ENCODE measurements at regions not wholly inside any gene's neighbourhood (a gene's known extent, or its start where the extent isn't known, plus 50 kb on each side); places are given as distances from the start of the nearest gene placed in this dataset.

DNA sequence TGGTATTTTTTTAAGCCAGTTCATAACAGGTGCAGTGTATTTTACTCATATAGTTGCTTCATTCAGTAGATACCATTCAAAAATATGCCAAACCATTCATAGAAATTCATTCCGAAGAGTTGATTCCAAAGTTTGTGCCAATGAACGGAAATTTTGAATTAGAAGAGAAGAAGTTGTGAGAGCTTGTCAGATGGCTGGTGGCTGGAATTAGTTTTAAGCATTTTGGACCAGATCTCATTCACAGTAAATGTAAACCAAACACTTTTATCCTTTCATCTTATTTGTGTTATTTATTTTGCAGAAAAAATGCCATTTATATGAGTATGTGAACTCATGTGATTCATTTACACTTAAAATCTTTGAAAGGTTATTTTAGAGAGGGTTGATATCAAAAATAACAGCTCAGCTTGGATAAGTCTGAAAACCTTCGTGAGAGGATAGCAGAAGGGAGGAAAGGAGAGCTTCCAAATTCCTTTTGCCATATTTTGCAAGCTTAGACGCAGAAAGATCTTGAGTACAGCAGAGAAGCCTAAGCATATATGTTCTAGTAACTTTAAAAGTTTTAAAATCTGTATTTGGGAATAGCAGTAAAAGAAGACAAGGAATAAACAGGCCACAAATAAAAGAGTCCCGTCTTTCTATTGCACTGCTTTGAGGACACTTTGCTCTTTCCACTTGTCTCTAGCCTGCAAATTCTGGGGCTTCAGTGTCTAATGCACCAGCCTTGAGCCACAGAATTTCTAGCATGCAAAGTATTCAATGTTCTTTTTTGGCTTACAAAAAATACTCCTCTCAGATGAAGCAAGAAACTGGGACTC, 253.6 kb upstream of the FLRT2 start:
- intact Hi-C loops (cut with micrococcal nuclease) = no loop called here
- POLR2A ChIA-PET = interaction anchor here (0.9 kb wide), 1 partner anchor 19 kb away, joined by 4 read pairs; no protein-coding TSS in a partner anchor
- Mint-ChIP-seq H3K9me3 (ENCODE audit: unreplicated experiment) (no peaks in the 10 kb centered on the region), H3K27me3 (ENCODE audit: insufficient read depth, unreplicated experiment) (no peaks in the 10 kb centered on the region), H3K4me1 (ENCODE audit: insufficient read depth, unreplicated experiment) (peaks cover 6% of the 10 kb centered on the region), H3K27ac (ENCODE audit: low read depth, unreplicated experiment) (no peak overlapping the region), H3K36me3 (ENCODE audit: insufficient read depth, unreplicated experiment) (no peaks in the 10 kb centered on the region), H3K4me3 (ENCODE audit: unreplicated experiment) (no peak overlapping the region)
- no peak for DNase-seq (ENCODE audit: unreplicated experiment)
- BruUV-seq (replicated peaks) = no TSS peak
- TF ChIP-seq CTCF (IDR thresholded peaks at IDR 0.05; ENCODE audit: unreplicated experiment) = no peak
- CTCF ChIA-PET = no interaction called here

DNA sequence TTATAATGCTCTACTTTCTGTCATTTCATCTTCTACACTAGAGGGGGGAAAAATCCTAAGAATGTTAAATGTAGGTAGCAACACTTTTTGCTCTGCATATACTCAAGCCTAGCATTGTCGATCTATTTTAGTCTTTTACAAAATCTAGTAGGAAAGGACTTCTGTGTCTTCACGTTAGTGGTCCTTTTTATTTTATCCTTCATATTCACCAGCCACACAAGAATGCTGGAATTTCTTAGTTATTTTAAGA, 253.0 kb upstream of the FLRT2 start:
- POLR2A ChIA-PET = interaction anchor here (0.6 kb wide), 1 partner anchor 257 kb away, joined by 4 read pairs; no protein-coding TSS in a partner anchor
- intact Hi-C loops (cut with micrococcal nuclease) = no loop called here
- DNase-seq (ENCODE audit: unreplicated experiment) = no peak
- CTCF ChIA-PET = no interaction called here
- H3K27ac Mint-ChIP-seq (ENCODE audit: low read depth, unreplicated experiment) = no peak overlapping the region
- BruUV-seq (replicated peaks) = no TSS peak
- H3K9me3 Mint-ChIP-seq (ENCODE audit: unreplicated experiment) = no peaks in the 10 kb centered on the region
- TF ChIP-seq CTCF (IDR thresholded peaks at IDR 0.05; ENCODE audit: unreplicated experiment) = no peak
- H3K36me3 Mint-ChIP-seq (ENCODE audit: insufficient read depth, unreplicated experiment) = no peaks in the 10 kb centered on the region
- no peaks in the 10 kb centered on the region for H3K27me3 Mint-ChIP-seq (ENCODE audit: insufficient read depth, unreplicated experiment)
- H3K4me3 Mint-ChIP-seq (ENCODE audit: unreplicated experiment) = no peak overlapping the region
- H3K4me1 Mint-ChIP-seq (ENCODE audit: insufficient read depth, unreplicated experiment) = peaks cover 6% of the 10 kb centered on the region

DNA sequence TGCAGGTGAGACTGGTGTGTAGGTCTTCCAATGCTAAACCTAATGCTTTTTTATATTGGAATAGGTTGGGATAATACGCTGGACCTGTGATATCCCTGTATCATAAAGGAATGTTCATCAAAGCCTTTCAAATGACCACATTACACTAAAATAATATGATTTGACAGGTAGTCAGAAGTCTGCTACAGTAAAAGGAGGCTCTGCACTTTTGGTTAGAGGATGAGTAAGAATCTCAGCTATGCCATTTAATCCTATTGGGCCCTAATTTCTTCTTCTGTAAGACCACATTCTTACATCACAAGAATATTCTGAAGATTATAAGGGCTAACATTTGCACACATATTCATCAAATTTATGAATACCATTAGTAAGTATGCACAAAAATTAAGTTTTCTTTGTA, 250.5 kb upstream of the FLRT2 start:
- Mint-ChIP-seq H3K27ac (ENCODE audit: low read depth, unreplicated experiment) (no peak overlapping the region), H3K4me1 (ENCODE audit: insufficient read depth, unreplicated experiment) (peaks cover 6% of the 10 kb centered on the region), H3K36me3 (ENCODE audit: insufficient read depth, unreplicated experiment) (no peaks in the 10 kb centered on the region), H3K27me3 (ENCODE audit: insufficient read depth, unreplicated experiment) (no peaks in the 10 kb centered on the region), H3K9me3 (ENCODE audit: unreplicated experiment) (no peaks in the 10 kb centered on the region), H3K4me3 (ENCODE audit: unreplicated experiment) (no peak overlapping the region)
- ChIA-PET POLR2A (interaction anchor here (0.7 kb wide), 1 partner anchor 34 kb away, joined by 3 read pairs; no protein-coding TSS in a partner anchor), CTCF (no interaction called here)
- no peak for TF ChIP-seq CTCF (IDR thresholded peaks at IDR 0.05; ENCODE audit: unreplicated experiment)
- DNase-seq (ENCODE audit: unreplicated experiment) = no peak
- no TSS peak for BruUV-seq (replicated peaks)
- intact Hi-C loops (cut with micrococcal nuclease) = no loop called here

GRCh38 chr14:85280074-85280473, 249.9 kb upstream of the FLRT2 start:
- TF ChIP-seq CTCF (IDR thresholded peaks at IDR 0.05; ENCODE audit: unreplicated experiment) = no peak
- no peak for DNase-seq (ENCODE audit: unreplicated experiment)
- intact Hi-C loops (cut with micrococcal nuclease) = no loop called here
- Mint-ChIP-seq H3K9me3 (ENCODE audit: unreplicated experiment) (no peaks in the 10 kb centered on the region), H3K27ac (ENCODE audit: low read depth, unreplicated experiment) (no peak overlapping the region), H3K4me1 (ENCODE audit: insufficient read depth, unreplicated experiment) (peaks cover 6% of the 10 kb centered on the region), H3K36me3 (ENCODE audit: insufficient read depth, unreplicated experiment) (no peaks in the 10 kb centered on the region), H3K27me3 (ENCODE audit: insufficient read depth, unreplicated experiment) (no peaks in the 10 kb centered on the region), H3K4me3 (ENCODE audit: unreplicated experiment) (no peak overlapping the region)
- ChIA-PET POLR2A (interaction anchor here (0.7 kb wide), 1 partner anchor 35 kb away, joined by 3 read pairs; no protein-coding TSS in a partner anchor), CTCF (no interaction called here)
- no TSS peak for BruUV-seq (replicated peaks)
